OCI-LY7 (cell line): ENCODE measurements at regions not wholly inside any gene's neighbourhood (a gene's known extent, or its start where the extent isn't known, plus 50 kb on each side); places are given as distances from the start of the nearest gene placed in this dataset.

ENCODE experiments used
- EZH2phosphoT487 ChIP-seq: fragments of 200-600 bp; sonication (generic); IDR thresholded peaks from 2 replicates; pipeline ENCODE4 v1.6.1; 2018; ENCODE audit warnings: low read depth, borderline replicate concordance, mild to moderate bottlenecking, mixed run types, antibody characterized with exemption, low read length, moderate library complexity, mixed read lengths
- TF ChIP-seq, protein P1 (sequence below): fragments of 200-600 bp; sonication (generic); conservative IDR thresholded peaks from 2 replicates; pipeline ENCODE4 v1.5.1; 2014; ENCODE audit warnings: mild to moderate bottlenecking, antibody characterized with exemption, low read length, moderate library complexity, mixed read lengths

DNA sequence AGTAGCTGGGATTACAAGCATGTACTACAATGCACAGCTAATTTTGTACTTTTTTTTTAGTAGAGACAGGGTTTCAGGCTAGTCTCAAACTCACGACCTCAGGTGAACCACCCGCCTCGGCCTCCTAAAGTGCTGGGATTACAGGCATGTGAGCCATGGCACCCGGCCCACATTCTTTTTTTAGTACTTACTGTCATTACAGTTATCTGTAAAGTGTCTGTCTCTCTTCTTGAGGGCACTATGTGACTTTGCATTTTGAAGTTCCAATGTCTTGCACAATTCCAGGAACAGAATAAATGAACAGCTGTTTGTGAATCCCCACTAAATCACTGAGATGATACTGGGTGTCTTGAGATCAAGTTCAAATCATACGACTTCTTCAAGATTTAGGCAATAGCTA lies 1540.3 kb downstream of the CDH11 start:
- TF ChIP-seq, protein P1, sequence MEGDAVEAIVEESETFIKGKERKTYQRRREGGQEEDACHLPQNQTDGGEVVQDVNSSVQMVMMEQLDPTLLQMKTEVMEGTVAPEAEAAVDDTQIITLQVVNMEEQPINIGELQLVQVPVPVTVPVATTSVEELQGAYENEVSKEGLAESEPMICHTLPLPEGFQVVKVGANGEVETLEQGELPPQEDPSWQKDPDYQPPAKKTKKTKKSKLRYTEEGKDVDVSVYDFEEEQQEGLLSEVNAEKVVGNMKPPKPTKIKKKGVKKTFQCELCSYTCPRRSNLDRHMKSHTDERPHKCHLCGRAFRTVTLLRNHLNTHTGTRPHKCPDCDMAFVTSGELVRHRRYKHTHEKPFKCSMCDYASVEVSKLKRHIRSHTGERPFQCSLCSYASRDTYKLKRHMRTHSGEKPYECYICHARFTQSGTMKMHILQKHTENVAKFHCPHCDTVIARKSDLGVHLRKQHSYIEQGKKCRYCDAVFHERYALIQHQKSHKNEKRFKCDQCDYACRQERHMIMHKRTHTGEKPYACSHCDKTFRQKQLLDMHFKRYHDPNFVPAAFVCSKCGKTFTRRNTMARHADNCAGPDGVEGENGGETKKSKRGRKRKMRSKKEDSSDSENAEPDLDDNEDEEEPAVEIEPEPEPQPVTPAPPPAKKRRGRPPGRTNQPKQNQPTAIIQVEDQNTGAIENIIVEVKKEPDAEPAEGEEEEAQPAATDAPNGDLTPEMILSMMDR, result no peak
- TF ChIP-seq EZH2phosphoT487, result no peak
